ENCODE measurements at regions not wholly inside any gene's neighbourhood (a gene's known extent, or its start where the extent isn't known, plus 50 kb on each side); places are given as distances from the start of the nearest gene placed in this dataset.

DNA sequence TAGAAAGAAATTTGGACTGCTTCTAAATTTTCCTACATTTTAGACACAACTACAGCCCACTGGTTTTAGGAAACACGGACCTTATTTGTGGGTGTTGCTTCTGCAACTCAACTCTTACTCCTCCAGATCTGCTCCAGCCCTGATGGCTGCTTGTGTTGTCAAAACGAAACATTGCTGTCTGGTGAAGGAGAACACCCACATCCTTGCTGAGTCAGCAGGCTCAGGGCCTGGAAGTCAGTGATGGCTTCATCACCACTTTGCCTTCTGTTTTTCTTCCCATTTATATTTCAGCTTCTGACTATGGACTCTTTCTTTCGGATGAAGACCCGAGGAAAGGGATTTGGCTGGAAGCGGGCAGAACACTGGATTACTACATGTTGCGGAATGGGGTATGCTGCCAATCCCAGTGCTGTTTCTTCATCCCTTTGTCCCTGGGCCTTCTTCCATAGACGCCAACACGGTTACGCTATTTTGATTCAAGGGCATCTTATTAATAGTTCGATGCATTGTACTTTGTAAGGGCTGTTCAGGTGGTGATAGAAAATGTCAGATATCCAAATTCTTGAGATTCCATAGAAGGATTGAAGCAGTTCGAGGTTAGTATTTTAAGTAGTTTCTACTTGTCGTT is 392.6 kb upstream of the TPM1 start:
- no peak for DNase-seq (ENCODE audit: low spot score)
- Histone ChIP-seq H3K9me3 (ENCODE audit: control insufficient read depth in 4 of 4, low read length in 3 of 4) (no peaks in the 10 kb centered on the region), H3K4me1 (ENCODE audit: control insufficient read depth in 4 of 4, insufficient read depth in 4 of 4, low read length in 3 of 4) (no peaks in the 10 kb centered on the region), H3K27me3 (ENCODE audit: control insufficient read depth in 4 of 4, insufficient read depth in 4 of 4, low read length in 3 of 4) (no peaks in the 10 kb centered on the region), H3K4me3 (ENCODE audit: low read depth in 1 of 3, low read length in 3 of 3) (no peak overlapping the region), H3K27ac (ENCODE audit: low read depth in 1 of 2, low read length in 2 of 2) (no peak overlapping the region), H3K9ac (ENCODE audit: low read depth in 1 of 2, low read length in 2 of 2) (no peak overlapping the region), H3K36me3 (ENCODE audit: control insufficient read depth in 4 of 4, insufficient read depth in 3 of 4, low read depth in 1 of 4, low read length in 3 of 4) (no peaks in the 10 kb centered on the region)
- TF ChIP-seq FOXA2 (IDR thresholded peaks at IDR 0.05) (no peak), SP1 (IDR thresholded peaks at IDR 0.05) (no peak), RAD21 (IDR thresholded peaks at IDR 0.05) (no peak), JUND (IDR thresholded peaks at IDR 0.05) (no peak), FOXA1 (IDR thresholded peaks at IDR 0.05) (no peak), GABPA (IDR thresholded peaks at IDR 0.05 in 1 of 2, conservative IDR thresholded peaks at IDR 0.05 in 1 of 2) (no peak), HNF4A (conservative IDR thresholded peaks at IDR 0.05) (no peak), HNF4G (IDR thresholded peaks at IDR 0.05) (no peak), NR2F2 (IDR thresholded peaks at IDR 0.05) (no peak), TAF1 (conservative IDR thresholded peaks at IDR 0.05) (no peak), YY1 (IDR thresholded peaks at IDR 0.05) (no peak), RXRA (IDR thresholded peaks at IDR 0.05) (no peak), EGR1 (IDR thresholded peaks at IDR 0.05; ENCODE audit: low read depth in 2 of 2) (no peak)
- TF ChIP-seq, protein P1, sequence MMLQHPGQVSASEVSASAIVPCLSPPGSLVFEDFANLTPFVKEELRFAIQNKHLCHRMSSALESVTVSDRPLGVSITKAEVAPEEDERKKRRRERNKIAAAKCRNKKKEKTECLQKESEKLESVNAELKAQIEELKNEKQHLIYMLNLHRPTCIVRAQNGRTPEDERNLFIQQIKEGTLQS (IDR thresholded peaks at IDR 0.05): no peak
- TF ChIP-seq, protein P2, sequence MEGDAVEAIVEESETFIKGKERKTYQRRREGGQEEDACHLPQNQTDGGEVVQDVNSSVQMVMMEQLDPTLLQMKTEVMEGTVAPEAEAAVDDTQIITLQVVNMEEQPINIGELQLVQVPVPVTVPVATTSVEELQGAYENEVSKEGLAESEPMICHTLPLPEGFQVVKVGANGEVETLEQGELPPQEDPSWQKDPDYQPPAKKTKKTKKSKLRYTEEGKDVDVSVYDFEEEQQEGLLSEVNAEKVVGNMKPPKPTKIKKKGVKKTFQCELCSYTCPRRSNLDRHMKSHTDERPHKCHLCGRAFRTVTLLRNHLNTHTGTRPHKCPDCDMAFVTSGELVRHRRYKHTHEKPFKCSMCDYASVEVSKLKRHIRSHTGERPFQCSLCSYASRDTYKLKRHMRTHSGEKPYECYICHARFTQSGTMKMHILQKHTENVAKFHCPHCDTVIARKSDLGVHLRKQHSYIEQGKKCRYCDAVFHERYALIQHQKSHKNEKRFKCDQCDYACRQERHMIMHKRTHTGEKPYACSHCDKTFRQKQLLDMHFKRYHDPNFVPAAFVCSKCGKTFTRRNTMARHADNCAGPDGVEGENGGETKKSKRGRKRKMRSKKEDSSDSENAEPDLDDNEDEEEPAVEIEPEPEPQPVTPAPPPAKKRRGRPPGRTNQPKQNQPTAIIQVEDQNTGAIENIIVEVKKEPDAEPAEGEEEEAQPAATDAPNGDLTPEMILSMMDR (IDR thresholded peaks at IDR 0.05; ENCODE audit: low read depth, low read length, missing input control): no peak
- TF ChIP-seq, protein P3, sequence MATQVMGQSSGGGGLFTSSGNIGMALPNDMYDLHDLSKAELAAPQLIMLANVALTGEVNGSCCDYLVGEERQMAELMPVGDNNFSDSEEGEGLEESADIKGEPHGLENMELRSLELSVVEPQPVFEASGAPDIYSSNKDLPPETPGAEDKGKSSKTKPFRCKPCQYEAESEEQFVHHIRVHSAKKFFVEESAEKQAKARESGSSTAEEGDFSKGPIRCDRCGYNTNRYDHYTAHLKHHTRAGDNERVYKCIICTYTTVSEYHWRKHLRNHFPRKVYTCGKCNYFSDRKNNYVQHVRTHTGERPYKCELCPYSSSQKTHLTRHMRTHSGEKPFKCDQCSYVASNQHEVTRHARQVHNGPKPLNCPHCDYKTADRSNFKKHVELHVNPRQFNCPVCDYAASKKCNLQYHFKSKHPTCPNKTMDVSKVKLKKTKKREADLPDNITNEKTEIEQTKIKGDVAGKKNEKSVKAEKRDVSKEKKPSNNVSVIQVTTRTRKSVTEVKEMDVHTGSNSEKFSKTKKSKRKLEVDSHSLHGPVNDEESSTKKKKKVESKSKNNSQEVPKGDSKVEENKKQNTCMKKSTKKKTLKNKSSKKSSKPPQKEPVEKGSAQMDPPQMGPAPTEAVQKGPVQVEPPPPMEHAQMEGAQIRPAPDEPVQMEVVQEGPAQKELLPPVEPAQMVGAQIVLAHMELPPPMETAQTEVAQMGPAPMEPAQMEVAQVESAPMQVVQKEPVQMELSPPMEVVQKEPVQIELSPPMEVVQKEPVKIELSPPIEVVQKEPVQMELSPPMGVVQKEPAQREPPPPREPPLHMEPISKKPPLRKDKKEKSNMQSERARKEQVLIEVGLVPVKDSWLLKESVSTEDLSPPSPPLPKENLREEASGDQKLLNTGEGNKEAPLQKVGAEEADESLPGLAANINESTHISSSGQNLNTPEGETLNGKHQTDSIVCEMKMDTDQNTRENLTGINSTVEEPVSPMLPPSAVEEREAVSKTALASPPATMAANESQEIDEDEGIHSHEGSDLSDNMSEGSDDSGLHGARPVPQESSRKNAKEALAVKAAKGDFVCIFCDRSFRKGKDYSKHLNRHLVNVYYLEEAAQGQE (IDR thresholded peaks at IDR 0.05): no peak
- TF ChIP-seq, protein P4, sequence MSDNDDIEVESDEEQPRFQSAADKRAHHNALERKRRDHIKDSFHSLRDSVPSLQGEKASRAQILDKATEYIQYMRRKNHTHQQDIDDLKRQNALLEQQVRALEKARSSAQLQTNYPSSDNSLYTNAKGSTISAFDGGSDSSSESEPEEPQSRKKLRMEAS (IDR thresholded peaks at IDR 0.05): no peak
- TF ChIP-seq, protein P5, sequence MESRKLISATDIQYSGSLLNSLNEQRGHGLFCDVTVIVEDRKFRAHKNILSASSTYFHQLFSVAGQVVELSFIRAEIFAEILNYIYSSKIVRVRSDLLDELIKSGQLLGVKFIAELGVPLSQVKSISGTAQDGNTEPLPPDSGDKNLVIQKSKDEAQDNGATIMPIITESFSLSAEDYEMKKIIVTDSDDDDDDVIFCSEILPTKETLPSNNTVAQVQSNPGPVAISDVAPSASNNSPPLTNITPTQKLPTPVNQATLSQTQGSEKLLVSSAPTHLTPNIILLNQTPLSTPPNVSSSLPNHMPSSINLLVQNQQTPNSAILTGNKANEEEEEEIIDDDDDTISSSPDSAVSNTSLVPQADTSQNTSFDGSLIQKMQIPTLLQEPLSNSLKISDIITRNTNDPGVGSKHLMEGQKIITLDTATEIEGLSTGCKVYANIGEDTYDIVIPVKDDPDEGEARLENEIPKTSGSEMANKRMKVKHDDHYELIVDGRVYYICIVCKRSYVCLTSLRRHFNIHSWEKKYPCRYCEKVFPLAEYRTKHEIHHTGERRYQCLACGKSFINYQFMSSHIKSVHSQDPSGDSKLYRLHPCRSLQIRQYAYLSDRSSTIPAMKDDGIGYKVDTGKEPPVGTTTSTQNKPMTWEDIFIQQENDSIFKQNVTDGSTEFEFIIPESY (IDR thresholded peaks at IDR 0.05): no peak
- WGBS: 89% methylated on average over 12 of the region's 12 CpGs

All from liver (tissue), 8 donors.